Lower leg skin (tissue), 4 donors: ENCODE measurements at regions not wholly inside any gene's neighbourhood (a gene's known extent, or its start where the extent isn't known, plus 50 kb on each side); places are given as distances from the start of the nearest gene placed in this dataset.
"Not testable (repeated sequence)": the region's sequence is repeated elsewhere in the genome, so short reads cannot be mapped to it uniquely, and the experiment has no call there.

Experiments used
- DNase-seq, 2 donors: peaks; one replicate each; pipeline ENCODE4 v3.0.0-alpha.2; 2019; ENCODE audit warnings: low spot score in 2 of 2
- H3K4me3 ChIP-seq: fragments of 200-600 bp; sonication (generic); 2 replicates; pipeline ENCODE4 v1.5.1; 2017; ENCODE audit warnings: mild to moderate bottlenecking, low read depth; ENCODE audit not compliant: poor library complexity, severe bottlenecking
- POLR2A ChIP-seq, 2 donors: fragments of 450-650 bp; IDR thresholded peaks; one replicate each; pipeline ENCODE4 v1.6.1; 2016 to 2017; ENCODE audit warnings: antibody characterized with exemption in 2 of 2, mild to moderate bottlenecking in 1 of 2, moderate library complexity in 1 of 2
- WGBS, 2 donors: methylation state at CpG; one replicate each; pipeline ENCODE4 v1.1.5; 2018; 5-methylcytosine and 5-hydroxymethylcytosine counted together
- intact Hi-C: fragments of 100-400 bp; cut with DNase I; formaldehyde crosslinking; loops from one replicate; pipeline ENCODE4 v1.15.0; 2023; ENCODE audit warnings: low total_unique reads
- TF ChIP-seq, protein P1 (sequence below), 3 donors: fragments of 450-650 bp; IDR thresholded peaks; one replicate each; pipeline ENCODE4 v1.5.1; 2016; ENCODE audit warnings: antibody characterized with exemption in 3 of 3, mild to moderate bottlenecking in 3 of 3, moderate library complexity in 2 of 3

DNA sequence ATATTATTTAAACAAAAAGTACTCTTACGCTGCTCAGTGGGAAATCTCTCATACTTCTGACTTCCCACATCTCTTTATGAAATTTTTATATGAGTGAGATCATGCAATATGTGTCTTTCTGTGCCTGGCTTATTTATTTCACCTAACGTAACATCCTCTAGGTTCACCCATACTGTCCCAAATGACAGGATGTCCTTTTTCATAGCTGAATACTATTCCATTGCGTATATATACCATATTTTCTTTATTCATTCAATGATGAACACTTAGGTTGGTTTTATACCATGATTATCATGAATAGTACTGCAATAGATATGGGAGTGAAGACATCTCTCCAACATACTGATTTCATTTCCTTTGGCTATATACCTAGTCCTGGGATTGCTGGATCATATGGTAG is 57.8 kb upstream of the TPP2 start:
- H3K4me3 ChIP-seq: no peak overlapping the region
- no peak for DNase-seq
- 89 to 93% methylated on average over 3 of the region's 3 CpGs for WGBS, 2 donors
- intact Hi-C loops: no loop called here
- no peak for TF ChIP-seq POLR2A (IDR thresholded peaks at IDR 0.05)
- TF ChIP-seq, protein P1, sequence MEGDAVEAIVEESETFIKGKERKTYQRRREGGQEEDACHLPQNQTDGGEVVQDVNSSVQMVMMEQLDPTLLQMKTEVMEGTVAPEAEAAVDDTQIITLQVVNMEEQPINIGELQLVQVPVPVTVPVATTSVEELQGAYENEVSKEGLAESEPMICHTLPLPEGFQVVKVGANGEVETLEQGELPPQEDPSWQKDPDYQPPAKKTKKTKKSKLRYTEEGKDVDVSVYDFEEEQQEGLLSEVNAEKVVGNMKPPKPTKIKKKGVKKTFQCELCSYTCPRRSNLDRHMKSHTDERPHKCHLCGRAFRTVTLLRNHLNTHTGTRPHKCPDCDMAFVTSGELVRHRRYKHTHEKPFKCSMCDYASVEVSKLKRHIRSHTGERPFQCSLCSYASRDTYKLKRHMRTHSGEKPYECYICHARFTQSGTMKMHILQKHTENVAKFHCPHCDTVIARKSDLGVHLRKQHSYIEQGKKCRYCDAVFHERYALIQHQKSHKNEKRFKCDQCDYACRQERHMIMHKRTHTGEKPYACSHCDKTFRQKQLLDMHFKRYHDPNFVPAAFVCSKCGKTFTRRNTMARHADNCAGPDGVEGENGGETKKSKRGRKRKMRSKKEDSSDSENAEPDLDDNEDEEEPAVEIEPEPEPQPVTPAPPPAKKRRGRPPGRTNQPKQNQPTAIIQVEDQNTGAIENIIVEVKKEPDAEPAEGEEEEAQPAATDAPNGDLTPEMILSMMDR (IDR thresholded peaks at IDR 0.05): no peak

- intact Hi-C loops: no loop called here
- H3K4me3 ChIP-seq: no peak overlapping the region
- TF ChIP-seq, protein P1 (IDR thresholded peaks at IDR 0.05): no peak
- no peak for TF ChIP-seq POLR2A (IDR thresholded peaks at IDR 0.05)
- WGBS, 2 donors: 67 to 75% methylated on average over 8 of the region's 8 CpGs
- DNase-seq: no peak
Measured at GRCh38 chr13:102536695-102537485, 59.9 kb upstream of the TPP2 start.

- TF ChIP-seq, protein P1 (IDR thresholded peaks at IDR 0.05): no peak
- no peak for TF ChIP-seq POLR2A (IDR thresholded peaks at IDR 0.05)
- no peak for DNase-seq
- intact Hi-C loops: no loop called here
- 70 to 71% methylated on average over 6 of the region's 6 CpGs for WGBS, 2 donors
- H3K4me3 ChIP-seq: no peak overlapping the region
Measured at GRCh38 chr13:102536196-102536595, 60.6 kb upstream of the TPP2 start.

- intact Hi-C loops: no loop called here
- TF ChIP-seq POLR2A (IDR thresholded peaks at IDR 0.05): no peak
- TF ChIP-seq, protein P1 (IDR thresholded peaks at IDR 0.05): no peak
- H3K4me3 ChIP-seq: no peak overlapping the region
- WGBS, 2 donors: 91 to 98% methylated on average over 2 of the region's 2 CpGs
- DNase-seq: no peak
Measured at GRCh38 chr13:102530751-102531150, 66.0 kb upstream of the TPP2 start.

DNA sequence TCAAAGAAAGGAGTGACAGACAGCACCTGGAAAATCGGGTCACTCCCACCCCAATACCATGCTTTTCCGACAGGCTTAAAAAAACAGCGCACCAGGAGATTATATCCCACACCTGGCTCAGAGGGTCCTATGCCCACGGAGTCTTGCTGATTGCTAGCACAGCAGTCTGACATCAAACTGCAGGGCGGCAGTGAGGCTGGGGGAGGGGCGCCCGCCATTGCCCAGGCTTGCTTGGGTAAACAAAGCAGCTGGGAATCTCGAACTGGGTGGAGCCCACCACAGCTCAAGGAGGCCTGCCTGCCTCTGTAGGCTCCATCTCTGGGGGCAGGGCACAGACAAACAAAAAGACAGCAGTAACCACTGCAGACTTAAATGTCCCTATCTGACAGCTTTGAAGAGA is 74.5 kb upstream of the TPP2 start:
- WGBS, 2 donors: 91 to 92% methylated on average over 8 of the region's 8 CpGs
- H3K4me3 ChIP-seq, intact Hi-C loops, DNase-seq: not testable (repeated sequence)

DNA sequence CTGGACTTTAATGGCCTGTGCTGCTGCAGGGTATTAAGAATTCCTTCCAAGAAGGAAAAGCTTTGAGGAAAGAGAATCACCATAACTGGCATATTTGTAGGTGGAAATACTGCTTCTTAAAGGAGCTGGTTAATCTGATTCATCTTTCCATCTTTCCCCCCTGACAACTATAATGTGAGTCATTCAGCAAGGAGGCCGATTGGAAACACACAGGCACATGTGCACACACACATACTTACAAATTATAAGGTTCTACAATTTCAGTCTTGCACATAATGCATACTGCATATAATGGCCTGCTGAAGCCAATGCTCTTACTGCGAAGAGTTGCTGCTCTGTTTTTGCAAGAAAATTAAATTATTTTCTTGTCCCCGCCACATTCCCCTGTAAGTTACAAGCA is 78.8 kb upstream of the TPP2 start:
- TF ChIP-seq, protein P1 (IDR thresholded peaks at IDR 0.05): no peak
- no peak for TF ChIP-seq POLR2A (IDR thresholded peaks at IDR 0.05)
- 67 to 79% methylated on average over 3 of the region's 3 CpGs for WGBS, 2 donors
- H3K4me3 ChIP-seq: no peak overlapping the region
- no peak for DNase-seq
- intact Hi-C loops: no loop called here
